Sigmoid colon (tissue), 6 donors: ENCODE measurements at regions not wholly inside any gene's neighbourhood (a gene's known extent, or its start where the extent isn't known, plus 50 kb on each side); places are given as distances from the start of the nearest gene placed in this dataset.
A peak's percentile ranks its signal among the peaks of the same experiment; 100 is the strongest.

ENCODE experiments used
- DNase-seq: peaks from one replicate; pipeline ENCODE4 v3.0.0-alpha.2; 2019
- H3K27ac ChIP-seq, 4 donors: fragments of 200-600 bp; sonication (generic); one replicate each; pipeline ENCODE4 v1.5.1; 2016 to 2019; ENCODE audit warnings: mild to moderate bottlenecking in 1 of 4
- H3K27me3 ChIP-seq, 3 donors: fragments of 200-600 bp; sonication (generic); one replicate each; pipeline ENCODE4 v1.5.1; 2019; ENCODE audit warnings: mild to moderate bottlenecking in 1 of 3
- H3K36me3 ChIP-seq, 4 donors: fragments of 200-600 bp; sonication (generic); one replicate each; pipeline ENCODE4 v1.5.1; 2016 to 2019
- H3K4me1 ChIP-seq, 4 donors: fragments of 200-600 bp; sonication (generic); one replicate each; pipeline ENCODE4 v1.5.1; 2017 to 2019
- H3K4me3 ChIP-seq, 4 donors: fragments of 200-600 bp; sonication (generic); one replicate each; pipeline ENCODE4 v1.5.1; 2017 to 2019; ENCODE audit warnings: mild to moderate bottlenecking in 2 of 4, moderate library complexity in 1 of 4
- H3K9me3 ChIP-seq, 4 donors: fragments of 200-600 bp in 3 of 4; sonication (generic) in 3 of 4; one replicate each; pipeline versions ENCODE4 v1.5.1 to v1.6.1; 2013 to 2019
- CTCF ChIP-seq, 4 experiments: fragments of 450-650 bp in 3 of 4; fragments of 200-600 bp in 1 of 4; IDR thresholded peaks; one replicate each; pipeline ENCODE4 v1.5.1; 2016 to 2019; ENCODE audit warnings: antibody characterized with exemption in 4 of 4, mild to moderate bottlenecking in 3 of 4, moderate library complexity in 2 of 4
- EP300 ChIP-seq, 4 donors: sonication (generic); formaldehyde crosslinking; IDR thresholded peaks; one replicate each; pipeline ENCODE4 v1.6.1; 2017; ENCODE audit warnings: antibody characterized with exemption in 4 of 4
- POLR2A ChIP-seq, 2 donors: fragments of 450-650 bp; IDR thresholded peaks; one replicate each; pipeline ENCODE4 v1.6.1; 2016; ENCODE audit warnings: antibody characterized with exemption in 2 of 2, mild to moderate bottlenecking in 2 of 2, moderate library complexity in 2 of 2
- POLR2AphosphoS5 ChIP-seq, 4 donors: sonication (generic); formaldehyde crosslinking; IDR thresholded peaks; one replicate each; pipeline ENCODE4 v1.6.1; 2017; ENCODE audit warnings: antibody characterized with exemption in 4 of 4
- WGBS, 2 donors: extraction: QIAGEN DNeasy Blood & Tissue Kit; methylation state at CpG; one replicate each; pipeline ENCODE4 v1.1.7; 2013; 5-methylcytosine and 5-hydroxymethylcytosine counted together
- intact Hi-C: fragments of 100-400 bp; cut with DNase I; formaldehyde crosslinking; loops from one replicate; pipeline ENCODE4 v1.15.1; 2023
- donor health status: healthy with polysubstance abuse.
- donor health status: healthy.

GRCh38 chr1:22319608-22320007 lies 132.0 kb upstream of the ZBTB40 start:
- H3K27me3 ChIP-seq = peaks cover 0 to 12% (median 0%) of the 10 kb centered on the region in 3 donors

GRCh38 chr1:22320587-22321344 lies 130.9 kb upstream of the ZBTB40 start:
- H3K36me3 ChIP-seq = no peaks in the 10 kb centered on the region
- no peak overlapping the region for H3K4me3 ChIP-seq
- H3K4me1 ChIP-seq = peaks cover 0 to 7% (median 0%) of the 10 kb centered on the region in 4 donors
- TF ChIP-seq POLR2AphosphoS5 (IDR thresholded peaks at IDR 0.05) (no peak), CTCF (IDR thresholded peaks at IDR 0.05) (no peak), EP300 (IDR thresholded peaks at IDR 0.05) (no peak), POLR2A (IDR thresholded peaks at IDR 0.05) (no peak)
- 59 to 68% methylated on average over 9 of the region's 9 CpGs for WGBS, 2 donors
- H3K27ac ChIP-seq = no peak overlapping the region
- no peaks in the 10 kb centered on the region for H3K9me3 ChIP-seq
- intact Hi-C loops = no loop called here
- H3K27me3 ChIP-seq = peaks cover 0 to 12% (median 0%) of the 10 kb centered on the region in 3 donors
- no peak for DNase-seq

More at GRCh38 chr1:22319608-22320007, 132.0 kb upstream of the ZBTB40 start:
- no peaks in the 10 kb centered on the region for H3K36me3 ChIP-seq
- intact Hi-C loops = no loop called here
- H3K4me3 ChIP-seq = no peak overlapping the region
- TF ChIP-seq POLR2AphosphoS5 (IDR thresholded peaks at IDR 0.05) = no peak
- TF ChIP-seq CTCF (IDR thresholded peaks at IDR 0.05) = no peak
- TF ChIP-seq POLR2A (IDR thresholded peaks at IDR 0.05) = no peak
- WGBS, 2 donors = 86 to 90% methylated on average over 5 of the region's 5 CpGs
- H3K27ac ChIP-seq = no peak overlapping the region
- no peak for DNase-seq
- H3K9me3 ChIP-seq = no peaks in the 10 kb centered on the region
- peaks cover 0 to 7% (median 0%) of the 10 kb centered on the region in 4 donors for H3K4me1 ChIP-seq

- peak; percentile 34 for DNase-seq
- intact Hi-C loops = no loop called here
- TF ChIP-seq CTCF (IDR thresholded peaks at IDR 0.05) = no peak
- TF ChIP-seq POLR2AphosphoS5 (IDR thresholded peaks at IDR 0.05) = no peak
- no peak for TF ChIP-seq EP300 (IDR thresholded peaks at IDR 0.05)
- TF ChIP-seq POLR2A (IDR thresholded peaks at IDR 0.05) = no peak
Observed at GRCh38 chr1:22321917-22322316, 129.7 kb upstream of the ZBTB40 start.

GRCh38 chr1:22323141-22323845 lies 128.4 kb upstream of the ZBTB40 start:
- intact Hi-C loops = no loop called here
- Histone ChIP-seq H3K27ac (no peak overlapping the region), H3K27me3 (peaks cover 0 to 10% (median 0%) of the 10 kb centered on the region in 3 donors), H3K9me3 (no peaks in the 10 kb centered on the region), H3K36me3 (no peaks in the 10 kb centered on the region), H3K4me1 (peaks cover 0 to 6% (median 0%) of the 10 kb centered on the region in 4 donors), H3K4me3 (no peak overlapping the region)
- WGBS, 2 donors = 90 to 93% methylated on average over 17 of the region's 17 CpGs
- no peak for TF ChIP-seq POLR2AphosphoS5 (IDR thresholded peaks at IDR 0.05)
- peak; percentile 33 for DNase-seq

More at GRCh38 chr1:22321917-22322316, 129.7 kb upstream of the ZBTB40 start:
- Histone ChIP-seq H3K9me3 (no peaks in the 10 kb centered on the region), H3K4me1 (peaks cover 0 to 7% (median 0%) of the 10 kb centered on the region in 4 donors), H3K36me3 (no peaks in the 10 kb centered on the region), H3K27me3 (peaks cover 0 to 12% (median 0%) of the 10 kb centered on the region in 3 donors), H3K27ac (no peak overlapping the region), H3K4me3 (no peak overlapping the region)
- 89 to 93% methylated on average over 4 of the region's 4 CpGs for WGBS, 2 donors

GRCh38 chr1:22323846-22324504 lies 127.7 kb upstream of the ZBTB40 start:
- Histone ChIP-seq H3K27me3 (peaks cover 0 to 4% (median 0%) of the 10 kb centered on the region in 3 donors), H3K4me1 (no peaks in the 10 kb centered on the region), H3K36me3 (no peaks in the 10 kb centered on the region), H3K4me3 (no peak overlapping the region), H3K27ac (no peak overlapping the region), H3K9me3 (no peaks in the 10 kb centered on the region)
- WGBS, 2 donors = 87 to 88% methylated on average over 11 of the region's 11 CpGs
- peak; percentile 45 for DNase-seq
- intact Hi-C loops = no loop called here
- TF ChIP-seq CTCF (IDR thresholded peaks at IDR 0.05) (no peak), POLR2A (IDR thresholded peaks at IDR 0.05) (no peak), POLR2AphosphoS5 (IDR thresholded peaks at IDR 0.05) (no peak), EP300 (IDR thresholded peaks at IDR 0.05) (no peak)
